ENCODE measurements at regions not wholly inside any gene's neighbourhood (a gene's known extent, or its start where the extent isn't known, plus 50 kb on each side); places are given as distances from the start of the nearest gene placed in this dataset.
A peak's percentile ranks its signal among the peaks of the same experiment; 100 is the strongest.

GRCh38 chr14:76264384-76264783 lies 111.6 kb upstream of the ESRRB start:
- Mint-ChIP-seq H3K4me1 (peaks cover 5% of the 10 kb centered on the region), H3K27ac (no peak overlapping the region), H3K27me3 (peaks cover 12% of the 10 kb centered on the region), H3K4me3 (no peak overlapping the region), H3K36me3 (no peaks in the 10 kb centered on the region), H3K9me3 (no peaks in the 10 kb centered on the region)
- DNase-seq (no peak), ATAC-seq (ENCODE audit: low read depth) (no peak)
- POLR2A ChIA-PET, result no interaction called here

GRCh38 chr14:76267322-76268046 lies 108.5 kb upstream of the ESRRB start:
- peak; percentile 42 for DNase-seq
- no peaks in the 10 kb centered on the region for H3K9me3 Mint-ChIP-seq
- no peaks in the 10 kb centered on the region for H3K4me1 Mint-ChIP-seq
- no peaks in the 10 kb centered on the region for H3K36me3 Mint-ChIP-seq
- ATAC-seq (ENCODE audit: low read depth), result no peak
- no peak overlapping the region for H3K27ac Mint-ChIP-seq
- POLR2A ChIA-PET, result no interaction called here
- H3K4me3 Mint-ChIP-seq, result peak overlapping the region; percentile 49
- H3K27me3 Mint-ChIP-seq, result peaks cover 10% of the 10 kb centered on the region

DNA sequence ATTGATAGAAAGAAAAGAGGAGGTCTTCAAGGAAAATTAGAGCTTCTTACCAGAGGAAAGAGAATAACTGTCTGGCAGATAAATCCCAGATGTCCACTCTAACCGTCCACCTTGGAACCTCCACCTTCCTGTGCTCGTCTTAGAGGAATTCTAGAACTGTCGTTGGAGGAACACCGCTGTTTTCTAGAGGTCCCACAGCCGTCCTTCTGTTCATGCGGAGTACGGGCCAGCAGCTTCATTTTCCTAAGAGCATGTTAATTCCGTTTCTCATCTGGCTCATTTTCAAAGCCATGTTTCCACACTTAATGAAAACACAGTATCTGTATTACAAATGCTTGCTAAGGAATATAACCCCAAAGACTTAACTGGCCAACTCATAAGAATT lies 107.9 kb upstream of the ESRRB start:
- H3K27me3 Mint-ChIP-seq, result peaks cover 13% of the 10 kb centered on the region
- DNase-seq, result no peak
- H3K36me3 Mint-ChIP-seq, result no peaks in the 10 kb centered on the region
- H3K4me1 Mint-ChIP-seq, result no peaks in the 10 kb centered on the region
- H3K9me3 Mint-ChIP-seq, result no peaks in the 10 kb centered on the region
- POLR2A ChIA-PET, result no interaction called here
- H3K27ac Mint-ChIP-seq, result no peak overlapping the region
- ATAC-seq (ENCODE audit: low read depth), result no peak
- peak overlapping the region; percentile 5 for H3K4me3 Mint-ChIP-seq

DNA sequence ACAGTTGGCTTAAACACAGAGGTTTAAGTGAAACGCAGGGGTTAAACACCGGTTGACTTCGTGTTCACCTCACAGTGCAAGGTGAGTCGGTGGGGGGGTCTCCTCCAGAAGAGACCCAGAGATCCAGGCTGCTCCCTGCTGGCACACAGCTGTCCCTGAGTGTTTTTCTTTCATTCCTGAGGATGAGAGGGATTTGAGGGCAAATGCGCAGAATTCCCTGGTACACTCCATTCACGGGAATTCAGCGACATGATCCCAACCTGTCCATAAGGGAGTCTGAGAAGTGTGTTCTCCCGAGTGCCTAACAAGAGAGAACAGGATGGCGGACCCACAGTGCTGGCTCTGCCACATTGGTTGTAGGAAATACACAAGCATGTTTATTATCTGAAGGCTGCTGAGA lies 107.2 kb upstream of the ESRRB start:
- no peak overlapping the region for H3K27ac Mint-ChIP-seq
- peaks cover 13% of the 10 kb centered on the region for H3K27me3 Mint-ChIP-seq
- H3K4me3 Mint-ChIP-seq, result no peak overlapping the region
- DNase-seq (no peak), ATAC-seq (ENCODE audit: low read depth) (no peak)
- no peaks in the 10 kb centered on the region for H3K9me3 Mint-ChIP-seq
- POLR2A ChIA-PET, result no interaction called here
- no peaks in the 10 kb centered on the region for H3K36me3 Mint-ChIP-seq
- no peaks in the 10 kb centered on the region for H3K4me1 Mint-ChIP-seq

DNA sequence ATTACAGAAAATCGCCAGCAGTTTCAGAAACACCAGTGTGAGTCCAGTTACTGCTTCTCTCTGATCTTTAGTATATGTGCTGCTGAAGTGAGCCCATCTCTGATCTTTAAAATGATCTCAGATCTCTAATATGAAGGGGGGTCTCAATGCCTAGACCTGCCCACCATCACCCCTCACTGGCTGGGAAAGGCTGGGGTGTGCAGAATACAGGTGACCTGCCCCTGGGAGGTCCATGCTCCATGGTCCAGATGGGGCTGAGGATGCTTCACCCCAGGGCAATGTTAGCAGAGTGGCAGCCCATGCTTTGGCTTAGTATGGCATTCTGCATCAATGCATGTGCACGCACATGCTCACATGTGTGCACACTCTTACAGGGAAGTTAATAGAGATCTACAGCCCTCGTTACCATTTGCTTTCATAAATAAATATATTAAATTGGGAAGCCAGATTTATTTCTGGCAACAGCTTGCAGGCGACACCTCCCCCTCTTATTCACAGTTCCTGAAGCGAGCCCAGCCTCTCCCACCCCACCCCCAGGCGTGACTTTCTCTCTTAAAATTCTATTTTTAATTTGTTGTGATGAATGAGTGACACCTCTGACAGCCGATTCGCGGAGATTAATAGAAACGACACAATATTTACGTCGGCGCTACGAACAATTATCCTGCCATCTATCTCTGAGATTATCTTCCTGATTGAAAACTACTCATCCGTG lies 104.7 kb upstream of the ESRRB start:
- Mint-ChIP-seq H3K4me1 (no peaks in the 10 kb centered on the region), H3K36me3 (no peaks in the 10 kb centered on the region), H3K27ac (no peak overlapping the region), H3K4me3 (no peak overlapping the region), H3K27me3 (peaks cover 13% of the 10 kb centered on the region), H3K9me3 (no peaks in the 10 kb centered on the region)
- ATAC-seq (ENCODE audit: low read depth) (no peak), DNase-seq (no peak)
- POLR2A ChIA-PET, result no interaction called here

DNA sequence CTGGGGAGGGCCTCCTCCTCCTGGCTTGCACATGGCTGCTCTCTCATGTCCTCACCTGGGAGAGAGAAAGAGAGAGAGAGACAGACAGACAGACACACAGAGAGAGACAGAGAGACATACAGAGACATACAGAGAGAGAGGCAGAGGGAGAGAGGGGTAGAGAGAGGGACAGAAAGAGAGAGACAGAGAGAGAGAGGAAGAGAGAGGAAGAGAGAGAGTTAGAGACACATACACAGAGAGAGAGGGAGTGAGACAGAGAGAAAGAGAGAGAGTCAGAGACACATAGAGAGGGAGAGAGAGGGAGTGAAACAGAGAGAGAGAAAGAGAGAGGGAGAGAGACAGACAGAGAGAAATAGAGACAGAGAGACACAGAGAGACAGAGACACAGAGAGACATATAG lies 103.6 kb upstream of the ESRRB start:
- H3K4me3 Mint-ChIP-seq, result no peak overlapping the region

DNA sequence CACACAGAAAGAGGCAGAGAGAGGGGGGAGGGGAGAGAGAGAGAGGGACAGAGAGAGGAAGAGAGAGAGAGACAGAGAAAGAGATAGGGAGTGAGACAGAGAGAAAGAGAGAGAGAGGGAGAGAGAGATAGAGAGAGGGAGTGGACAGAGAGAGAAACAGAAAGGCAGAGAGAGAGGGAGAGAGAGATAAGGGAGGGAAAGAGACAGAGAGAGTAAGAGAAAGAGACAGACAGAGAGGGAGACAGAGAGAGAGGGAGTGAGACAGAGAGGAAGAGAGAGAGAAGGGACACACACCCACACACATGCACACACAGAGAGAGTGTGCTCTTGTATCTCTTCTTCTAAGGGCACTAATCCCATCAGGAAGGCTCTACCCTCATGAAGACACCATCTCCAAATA lies 103.2 kb upstream of the ESRRB start:
- POLR2A ChIA-PET, result no interaction called here
- ATAC-seq (ENCODE audit: low read depth) (no peak), DNase-seq (no peak)
- Mint-ChIP-seq H3K4me3 (no peak overlapping the region), H3K9me3 (no peaks in the 10 kb centered on the region), H3K4me1 (no peaks in the 10 kb centered on the region), H3K27me3 (peaks cover 13% of the 10 kb centered on the region), H3K27ac (no peak overlapping the region), H3K36me3 (no peaks in the 10 kb centered on the region)

More for the DNA sequence above, 103.6 kb upstream of the ESRRB start:
- Mint-ChIP-seq H3K27me3 (peaks cover 13% of the 10 kb centered on the region), H3K4me1 (no peaks in the 10 kb centered on the region), H3K9me3 (no peaks in the 10 kb centered on the region), H3K27ac (no peak overlapping the region), H3K36me3 (no peaks in the 10 kb centered on the region)
- ATAC-seq (ENCODE audit: low read depth) (no peak), DNase-seq (no peak)
- POLR2A ChIA-PET, result no interaction called here

- Mint-ChIP-seq H3K4me3 (no peak overlapping the region), H3K27me3 (peaks cover 13% of the 10 kb centered on the region), H3K27ac (no peak overlapping the region), H3K9me3 (no peaks in the 10 kb centered on the region), H3K4me1 (no peaks in the 10 kb centered on the region), H3K36me3 (no peaks in the 10 kb centered on the region)
- POLR2A ChIA-PET, result no interaction called here
- no peak for DNase-seq
- no peak for ATAC-seq (ENCODE audit: low read depth)
These were observed 102.6 kb upstream of the ESRRB start for GRCh38 chr14:76273346-76273745.

GRCh38 chr14:76274324-76274723 lies 101.6 kb upstream of the ESRRB start:
- ATAC-seq (ENCODE audit: low read depth) (no peak), DNase-seq (no peak)
- no peaks in the 10 kb centered on the region for H3K4me1 Mint-ChIP-seq
- H3K9me3 Mint-ChIP-seq, result no peaks in the 10 kb centered on the region
- POLR2A ChIA-PET, result no interaction called here
- no peak overlapping the region for H3K27ac Mint-ChIP-seq
- peaks cover 6% of the 10 kb centered on the region for H3K27me3 Mint-ChIP-seq
- H3K4me3 Mint-ChIP-seq, result no peak overlapping the region
- no peaks in the 10 kb centered on the region for H3K36me3 Mint-ChIP-seq

- Mint-ChIP-seq H3K27me3 (peaks cover 7% of the 10 kb centered on the region), H3K27ac (no peak overlapping the region), H3K4me3 (no peak overlapping the region), H3K9me3 (no peaks in the 10 kb centered on the region), H3K36me3 (no peaks in the 10 kb centered on the region), H3K4me1 (no peaks in the 10 kb centered on the region)
- DNase-seq (no peak), ATAC-seq (ENCODE audit: low read depth) (no peak)
- POLR2A ChIA-PET, result no interaction called here
These were observed 98.3 kb upstream of the ESRRB start for GRCh38 chr14:76277586-76278130.

- no peak for ATAC-seq (ENCODE audit: low read depth)
- DNase-seq, result no peak
- no peak overlapping the region for H3K4me3 Mint-ChIP-seq
These were observed 95.7 kb upstream of the ESRRB start for GRCh38 chr14:76280221-76280620.

DNA sequence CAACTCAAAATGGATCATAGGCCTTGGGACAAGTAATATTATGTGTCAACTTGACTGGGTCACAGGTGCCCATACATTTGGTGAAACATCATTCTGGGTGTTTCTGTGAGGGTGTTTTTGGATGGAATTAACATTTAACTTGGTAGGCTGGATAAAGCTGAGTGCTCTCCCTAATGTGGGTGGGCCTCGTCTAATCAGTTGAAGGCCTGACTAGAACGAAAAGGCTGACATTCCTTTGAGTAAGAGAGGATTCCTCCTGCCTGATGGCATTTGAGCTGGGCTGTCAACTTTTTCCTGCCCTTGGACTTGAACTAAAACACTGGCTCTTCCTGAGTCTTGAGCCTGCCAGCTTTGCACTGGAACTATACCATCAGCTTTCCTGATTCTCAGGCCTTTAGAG lies 93.4 kb upstream of the ESRRB start:
- DNase-seq (no peak), ATAC-seq (ENCODE audit: low read depth) (no peak)
- H3K4me3 Mint-ChIP-seq, result no peak overlapping the region
- no peaks in the 10 kb centered on the region for H3K36me3 Mint-ChIP-seq
- no peaks in the 10 kb centered on the region for H3K4me1 Mint-ChIP-seq
- POLR2A ChIA-PET, result no interaction called here
- H3K27me3 Mint-ChIP-seq, result peaks cover 17% of the 10 kb centered on the region
- H3K27ac Mint-ChIP-seq, result no peak overlapping the region
- no peaks in the 10 kb centered on the region for H3K9me3 Mint-ChIP-seq

More at GRCh38 chr14:76280221-76280620, 95.7 kb upstream of the ESRRB start:
- Mint-ChIP-seq H3K36me3 (no peaks in the 10 kb centered on the region), H3K27me3 (peaks cover 12% of the 10 kb centered on the region), H3K4me1 (no peaks in the 10 kb centered on the region), H3K9me3 (no peaks in the 10 kb centered on the region), H3K27ac (no peak overlapping the region)
- POLR2A ChIA-PET, result no interaction called here

- Mint-ChIP-seq H3K36me3 (no peaks in the 10 kb centered on the region), H3K9me3 (no peaks in the 10 kb centered on the region), H3K27ac (no peak overlapping the region), H3K4me1 (no peaks in the 10 kb centered on the region), H3K27me3 (peaks cover 23% of the 10 kb centered on the region), H3K4me3 (no peak overlapping the region)
- no peak for ATAC-seq (ENCODE audit: low read depth)
- no peak for DNase-seq
- POLR2A ChIA-PET, result no interaction called here
These were observed 88.9 kb upstream of the ESRRB start for GRCh38 chr14:76287063-76287462.

DNA sequence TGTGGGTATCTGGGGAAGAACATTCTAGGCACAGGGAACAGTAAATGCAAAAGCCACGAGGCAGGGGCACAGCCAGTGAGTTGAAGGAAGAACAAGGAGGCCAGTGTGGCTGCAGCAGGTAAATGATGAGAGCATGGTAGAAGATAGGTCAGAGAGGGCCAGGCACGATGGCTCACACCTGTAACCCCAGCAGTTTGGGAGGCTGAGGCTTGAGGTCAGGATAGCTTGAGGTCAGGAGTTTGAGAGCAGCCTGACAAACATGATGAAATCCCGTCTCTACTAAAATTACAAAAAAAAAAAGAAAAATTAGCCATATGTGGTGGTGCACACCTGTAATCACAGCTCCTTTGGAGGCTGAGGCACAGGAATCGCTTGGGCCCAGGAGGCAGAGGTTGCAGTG lies 86.7 kb upstream of the ESRRB start:
- H3K4me3 Mint-ChIP-seq, result no peak overlapping the region
- H3K4me1 Mint-ChIP-seq, result no peaks in the 10 kb centered on the region
- ATAC-seq (ENCODE audit: low read depth) (no peak), DNase-seq (no peak)
- POLR2A ChIA-PET, result interaction anchor here (0.6 kb wide), 1 partner anchor 79 kb away, joined by 6 read pairs; no protein-coding TSS in a partner anchor
- no peaks in the 10 kb centered on the region for H3K36me3 Mint-ChIP-seq
- no peaks in the 10 kb centered on the region for H3K9me3 Mint-ChIP-seq
- no peak overlapping the region for H3K27ac Mint-ChIP-seq
- peaks cover 20% of the 10 kb centered on the region for H3K27me3 Mint-ChIP-seq
